COLO668 (cell line): ENCODE measurements at regions not wholly inside any gene's neighbourhood (a gene's known extent, or its start where the extent isn't known, plus 50 kb on each side); places are given as distances from the start of the nearest gene placed in this dataset.

ENCODE experiments used
- DNase-seq: peaks from one replicate; lab custom pipeline; 2025; ENCODE audit not compliant: unreplicated experiment; lab: John Stamatoyannopoulos, UW

DNA sequence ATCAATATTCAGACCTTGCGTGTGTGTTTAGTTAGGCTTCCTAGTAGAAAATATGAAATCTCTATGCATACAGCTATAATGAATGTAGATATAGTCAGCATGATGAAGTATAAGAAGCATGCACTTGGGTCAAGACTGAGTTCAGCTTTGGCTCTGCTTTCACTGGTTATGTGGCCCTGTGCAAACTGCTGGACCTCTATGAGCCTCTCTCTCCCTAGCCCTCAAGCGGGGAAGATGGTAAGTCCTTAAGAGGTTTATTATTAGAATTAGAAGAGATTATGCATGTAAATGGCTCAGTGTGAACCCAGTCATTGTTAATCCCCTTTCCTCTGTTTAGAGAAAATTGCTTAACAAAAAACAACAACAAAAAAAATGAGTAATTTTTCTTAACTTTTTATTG lies 178.8 kb upstream of the NXPH2 start:
- no peak for DNase-seq

DNA sequence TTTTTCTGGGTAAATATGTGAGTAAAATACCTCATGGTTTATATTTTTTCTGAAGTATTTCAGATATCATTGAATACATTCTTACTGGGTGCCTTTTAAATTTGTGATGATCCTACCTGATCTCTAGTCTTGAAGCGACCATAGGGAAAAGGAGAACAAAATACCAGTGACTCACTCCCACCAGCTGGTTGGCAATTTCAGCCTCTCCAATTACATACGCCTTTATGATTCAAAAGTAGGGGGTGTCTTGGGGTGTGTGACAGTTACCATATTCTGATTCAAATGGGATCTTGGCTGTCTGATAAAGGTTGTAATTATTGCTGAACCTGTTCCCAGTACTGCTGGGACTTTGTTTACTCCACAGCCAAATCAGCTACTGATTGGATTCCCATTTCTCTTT lies 175.9 kb upstream of the NXPH2 start:
- no peak for DNase-seq

DNA sequence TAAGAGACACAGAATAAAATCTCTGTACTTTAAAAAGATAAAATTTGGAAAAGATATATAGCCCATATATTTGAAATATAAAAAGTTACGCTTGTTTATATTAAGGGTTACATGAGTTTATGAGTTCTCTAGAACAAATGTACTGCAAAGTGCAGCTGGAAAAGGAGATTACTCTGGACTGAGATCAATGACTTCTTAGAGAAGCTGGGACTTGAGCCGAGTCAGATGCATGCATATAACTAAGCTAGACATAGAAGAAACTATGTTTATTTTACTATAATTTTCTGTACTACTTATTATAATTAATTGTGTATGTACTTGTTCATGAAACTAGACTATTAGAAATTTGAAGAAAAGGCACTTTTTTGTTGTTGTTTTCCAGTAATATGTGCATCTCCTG lies 170.3 kb upstream of the NXPH2 start:
- DNase-seq, result no peak

DNA sequence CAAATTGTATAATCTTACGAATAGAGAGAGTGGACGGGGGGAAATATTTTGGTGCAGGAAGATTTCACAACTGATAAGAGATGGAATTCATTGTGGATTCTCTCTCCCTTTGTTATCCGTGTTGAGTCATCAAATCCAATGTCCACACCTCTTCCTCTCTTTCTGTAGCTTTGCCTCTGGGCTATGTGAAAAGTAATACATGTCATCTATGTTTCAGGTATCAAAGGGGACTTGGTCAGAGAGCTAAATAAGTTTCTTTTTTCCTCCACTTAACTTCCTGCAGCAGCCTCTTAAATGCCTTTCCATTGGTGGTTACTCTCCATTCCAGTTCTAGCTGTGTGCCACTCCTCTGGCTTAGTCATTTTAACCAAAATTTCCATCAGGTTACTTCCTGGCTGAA lies 169.3 kb upstream of the NXPH2 start:
- DNase-seq, result no peak

DNA sequence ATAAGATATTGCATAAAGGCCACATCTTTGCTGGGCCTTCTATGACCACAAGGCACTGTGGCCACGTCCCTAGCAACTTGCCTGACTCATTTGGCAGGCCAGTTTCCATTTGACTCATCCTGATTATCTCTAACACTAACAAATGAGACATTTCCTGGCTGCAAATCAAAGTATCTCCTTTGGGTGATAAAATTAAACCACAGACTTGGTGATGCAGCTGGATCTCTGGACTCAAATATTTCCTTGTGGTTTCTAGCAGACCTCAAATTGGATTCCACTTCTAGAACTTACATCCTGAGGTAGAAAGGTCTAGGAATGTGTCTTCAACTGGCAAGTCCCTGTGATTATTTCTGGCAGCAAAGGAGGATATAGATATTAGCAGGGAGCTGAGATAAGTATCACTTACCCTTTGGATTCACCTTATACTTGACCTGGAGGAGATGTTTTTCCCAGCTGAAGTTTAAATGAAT lies 167.9 kb upstream of the NXPH2 start:
- DNase-seq, result no peak

DNA sequence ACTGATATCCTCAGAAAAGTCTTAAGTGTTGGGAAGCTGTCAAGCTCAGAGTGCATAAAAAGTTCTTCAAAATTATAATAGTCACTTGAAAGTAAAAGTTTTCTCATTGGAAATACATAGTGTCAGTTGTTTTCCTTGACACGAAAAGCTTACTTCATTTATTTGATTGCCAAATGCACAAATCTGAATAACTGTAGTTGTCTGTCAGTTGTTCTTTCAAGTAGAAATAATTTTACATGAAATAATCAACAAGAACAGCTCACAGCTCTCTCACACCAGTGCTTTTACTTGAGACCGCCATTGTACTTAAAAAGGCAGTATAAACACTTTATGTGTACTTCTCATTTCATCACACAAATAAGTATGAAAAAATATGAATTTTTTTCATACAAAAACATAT lies 163.3 kb upstream of the NXPH2 start:
- DNase-seq, result no peak

DNA sequence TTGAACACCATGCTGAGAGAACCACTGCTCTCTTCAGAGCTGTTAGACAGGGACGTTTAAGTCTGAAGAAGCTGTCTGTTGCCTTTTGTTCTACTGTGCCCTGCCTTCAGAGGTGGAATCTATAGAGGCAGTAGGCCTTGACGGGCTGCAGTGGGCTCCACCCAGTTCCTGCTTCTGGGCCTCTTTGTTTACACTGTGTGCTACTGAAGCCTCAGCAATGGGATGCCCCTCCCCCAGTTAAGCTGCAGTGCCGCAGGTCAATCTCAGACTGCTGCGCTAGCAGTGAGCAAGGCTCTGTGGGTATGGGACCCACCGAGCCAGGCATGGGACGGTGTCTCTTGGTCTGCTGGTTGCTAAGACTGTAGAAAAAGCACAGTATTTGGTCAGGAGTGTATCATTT lies 162.3 kb upstream of the NXPH2 start:
- DNase-seq, result peak; percentile 11

DNA sequence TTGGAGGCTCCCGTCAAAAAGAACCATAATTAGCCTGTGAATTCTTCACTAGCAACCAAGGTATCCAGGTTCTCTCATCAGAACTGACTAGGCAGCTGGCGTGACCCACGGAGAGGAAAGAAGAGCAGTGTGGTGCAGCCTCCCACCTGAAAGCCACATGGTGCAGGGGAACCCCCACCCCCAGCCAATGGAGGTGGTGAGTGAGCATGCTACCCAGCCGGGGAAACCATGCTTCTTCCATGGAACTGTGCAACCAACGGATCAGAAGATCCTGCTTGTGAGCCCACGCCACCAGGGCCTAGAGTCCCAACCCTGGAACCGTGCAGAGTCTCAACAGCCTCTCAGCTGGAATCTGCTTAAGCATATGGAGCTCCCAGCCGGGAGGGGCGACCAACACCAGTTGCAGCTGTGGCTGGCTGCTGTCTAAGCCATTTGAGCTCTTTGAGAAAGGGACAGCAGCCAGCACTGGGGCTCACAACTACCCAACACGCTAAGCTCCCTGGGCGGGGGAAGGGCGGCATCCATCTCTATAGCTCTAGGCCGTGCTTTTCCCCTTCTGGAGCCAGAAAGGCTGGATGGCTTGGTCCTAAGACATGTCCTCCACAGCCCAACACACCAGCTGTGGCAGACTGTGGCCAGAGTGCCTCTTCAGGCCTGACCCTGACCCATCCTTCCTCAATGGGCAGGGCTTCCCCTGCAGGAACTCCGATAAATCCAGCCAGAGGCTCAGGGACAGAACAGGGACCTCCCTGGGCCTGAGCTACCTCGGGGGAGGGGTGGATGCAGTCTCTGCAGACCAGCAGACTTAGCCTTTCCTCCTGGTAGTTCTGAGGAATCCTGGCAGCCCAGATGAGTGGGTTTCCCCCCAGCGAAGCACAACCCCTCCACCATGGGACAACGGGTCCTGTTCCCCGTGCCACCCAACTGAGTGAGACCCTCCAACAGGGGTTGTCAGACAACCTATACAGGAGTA lies 151.4 kb upstream of the NXPH2 start:
- DNase-seq, result no peak

DNA sequence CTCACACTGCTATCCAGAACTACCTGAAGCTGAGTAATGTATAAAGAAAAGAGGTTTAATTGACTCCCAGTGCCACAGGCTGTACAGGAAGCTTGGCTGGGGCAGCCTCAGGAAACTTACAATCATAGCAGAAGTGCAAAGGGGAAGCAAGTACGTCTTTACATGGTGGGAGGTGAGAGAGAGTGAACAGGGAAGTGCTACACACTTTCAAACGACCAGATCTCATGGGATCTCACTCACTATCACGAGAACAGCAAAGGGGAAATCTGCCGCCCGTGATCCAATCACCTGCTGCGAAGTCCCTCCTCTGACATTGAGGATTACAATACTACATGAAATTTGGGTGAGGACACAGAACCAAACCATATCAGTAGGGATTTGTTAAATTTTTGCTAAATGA lies 150.4 kb upstream of the NXPH2 start:
- DNase-seq, result no peak

DNA sequence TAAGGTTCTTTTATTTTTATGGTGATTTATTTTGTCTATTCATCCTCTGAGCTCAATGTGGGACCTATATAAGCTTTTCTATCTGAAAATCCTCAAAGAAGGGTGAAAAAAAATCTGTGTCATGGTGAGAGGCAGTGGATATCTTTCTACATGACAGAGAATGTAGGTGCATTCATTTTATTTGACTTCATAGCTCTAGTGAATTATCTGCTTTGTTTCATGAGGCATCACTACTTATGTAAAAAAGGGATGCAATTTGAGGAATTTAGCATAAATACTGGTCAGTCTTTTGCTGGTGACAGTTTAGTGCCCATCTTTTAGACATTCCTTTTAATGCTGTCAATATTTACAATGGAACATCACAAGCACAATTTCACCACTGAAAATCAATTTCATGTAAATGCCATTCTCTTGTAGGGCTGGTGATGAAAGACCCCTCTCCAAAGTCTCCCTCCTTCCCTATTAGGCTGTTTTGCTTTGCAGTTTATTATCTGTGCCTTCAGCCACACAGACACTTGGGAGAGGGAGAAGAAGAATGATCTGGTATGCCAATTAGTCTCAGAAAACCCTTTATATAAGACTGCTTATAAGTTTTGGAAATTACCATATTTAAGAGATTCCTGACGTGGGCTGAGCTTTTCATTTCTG lies 148.3 kb upstream of the NXPH2 start:
- DNase-seq, result no peak

DNA sequence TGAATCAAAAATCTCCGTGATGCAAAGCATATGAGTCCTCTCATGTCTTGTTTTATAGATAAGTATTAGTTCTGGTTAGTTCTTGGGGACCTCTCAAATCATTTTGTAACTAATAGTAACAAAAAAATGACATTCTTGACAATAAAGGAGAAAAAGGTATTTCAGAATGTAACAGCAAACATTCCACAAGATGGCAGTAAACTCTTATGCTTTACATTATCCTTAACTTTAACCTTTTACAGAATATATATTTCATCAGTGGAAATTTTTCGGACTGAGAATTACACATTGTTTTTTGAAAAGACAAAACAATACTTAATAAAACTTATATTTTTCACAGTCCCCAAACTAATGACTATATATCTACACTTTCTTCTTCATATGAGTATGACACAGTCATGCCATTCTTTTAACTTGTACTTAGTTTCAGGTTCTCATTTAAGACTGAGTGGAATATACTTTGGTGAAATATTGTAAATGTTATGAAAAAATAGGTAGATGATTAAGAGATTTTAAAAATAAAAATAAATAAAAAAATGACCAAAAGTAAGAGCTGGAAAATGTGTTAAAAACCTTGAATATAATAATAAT lies 142.9 kb upstream of the NXPH2 start:
- DNase-seq, result no peak

DNA sequence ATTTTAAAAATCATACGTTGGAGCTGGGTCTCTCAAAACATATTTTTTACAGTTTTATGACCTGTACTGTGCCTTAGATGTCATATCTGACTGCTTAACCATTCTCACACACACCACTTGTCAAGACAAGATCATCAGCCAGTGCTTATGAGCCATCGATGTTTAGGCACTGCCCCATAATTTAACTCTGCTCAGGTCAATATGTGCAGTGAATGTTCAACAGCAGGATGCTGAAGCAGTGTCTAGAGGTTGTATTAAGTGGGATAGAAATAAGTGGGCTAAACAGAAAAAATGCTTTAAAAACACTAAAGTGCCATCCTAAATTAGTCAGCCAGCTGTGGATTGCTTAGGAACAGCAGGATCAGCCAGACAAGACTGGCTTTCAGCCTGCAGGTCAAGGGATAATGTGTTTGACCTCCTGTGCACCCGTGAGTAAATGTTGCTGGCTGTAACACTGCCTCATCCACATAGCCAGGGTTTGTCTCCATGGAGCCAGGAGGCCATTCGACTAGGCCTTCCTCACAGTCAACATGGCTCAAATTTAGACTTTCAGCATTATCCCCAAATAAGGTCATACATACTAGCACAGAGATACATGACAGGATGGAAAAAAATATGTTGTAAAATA lies 139.0 kb upstream of the NXPH2 start:
- DNase-seq, result no peak

DNA sequence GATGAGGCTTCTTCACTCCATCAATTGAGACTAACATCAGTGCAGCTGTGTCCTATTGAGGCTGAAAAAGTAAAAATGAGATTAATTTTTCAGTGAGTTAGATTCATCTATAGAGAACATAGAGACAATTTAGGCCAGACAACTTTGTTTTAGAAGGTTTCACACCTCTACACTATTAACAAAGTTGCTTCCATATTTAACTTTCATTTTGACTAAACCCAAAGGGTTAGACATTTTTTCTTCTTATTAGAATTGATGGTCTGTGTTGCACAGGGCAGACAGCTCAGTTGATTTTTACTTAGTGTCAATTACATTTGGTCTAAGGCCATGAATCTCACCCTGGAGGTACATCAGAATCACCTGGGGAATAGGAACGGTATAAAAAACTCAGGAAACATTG lies 130.2 kb upstream of the NXPH2 start:
- DNase-seq, result no peak

DNA sequence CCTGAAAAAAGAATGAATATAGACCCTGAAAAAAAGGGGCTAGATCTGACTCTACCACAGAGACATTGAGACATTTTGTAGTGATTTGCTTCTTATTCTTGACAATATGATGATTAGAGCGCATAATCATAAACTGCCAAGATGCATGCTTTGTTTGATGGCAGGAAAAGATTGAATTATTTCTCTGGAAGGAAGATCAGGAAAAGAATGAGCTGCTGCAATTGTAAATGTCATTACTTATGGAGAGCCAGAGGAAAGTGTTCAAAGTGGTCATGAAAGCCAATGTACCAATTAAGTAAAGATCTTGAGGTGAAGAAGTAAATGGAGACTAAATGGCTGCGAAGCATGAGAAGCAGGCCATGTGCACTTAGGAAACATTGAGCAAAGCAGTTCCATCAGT lies 126.4 kb upstream of the NXPH2 start:
- DNase-seq, result no peak

DNA sequence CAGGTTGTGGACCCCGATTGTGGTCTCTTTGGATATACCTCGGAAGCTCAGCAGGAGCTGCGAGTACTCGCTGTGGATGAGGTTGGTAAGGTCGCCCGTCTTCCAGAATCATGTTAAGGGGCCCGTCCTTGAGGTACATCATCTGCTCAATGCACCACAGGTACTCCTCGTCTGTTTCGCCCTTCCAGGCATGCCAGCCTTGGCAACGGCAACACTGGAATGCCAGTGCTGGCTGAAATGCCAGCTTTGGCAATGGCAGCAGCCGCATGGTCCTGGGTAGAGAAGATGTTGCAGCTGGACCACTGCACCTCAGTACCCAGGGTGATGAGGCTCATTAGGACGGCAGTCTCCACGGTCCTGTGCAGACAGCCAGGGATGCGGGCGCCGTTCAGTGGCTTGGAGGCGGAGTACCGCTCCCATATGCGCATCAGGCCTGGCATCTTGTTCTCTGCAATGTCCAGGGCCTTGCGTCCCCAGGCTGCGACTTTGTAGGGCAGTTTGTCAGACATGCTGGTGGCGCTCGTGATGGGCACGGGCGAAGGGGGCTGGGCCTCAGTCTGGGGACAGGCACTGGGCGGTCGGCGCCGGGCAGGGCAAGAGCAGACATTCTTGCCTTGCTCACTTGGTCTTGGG lies 122.2 kb upstream of the NXPH2 start:
- no peak for DNase-seq

DNA sequence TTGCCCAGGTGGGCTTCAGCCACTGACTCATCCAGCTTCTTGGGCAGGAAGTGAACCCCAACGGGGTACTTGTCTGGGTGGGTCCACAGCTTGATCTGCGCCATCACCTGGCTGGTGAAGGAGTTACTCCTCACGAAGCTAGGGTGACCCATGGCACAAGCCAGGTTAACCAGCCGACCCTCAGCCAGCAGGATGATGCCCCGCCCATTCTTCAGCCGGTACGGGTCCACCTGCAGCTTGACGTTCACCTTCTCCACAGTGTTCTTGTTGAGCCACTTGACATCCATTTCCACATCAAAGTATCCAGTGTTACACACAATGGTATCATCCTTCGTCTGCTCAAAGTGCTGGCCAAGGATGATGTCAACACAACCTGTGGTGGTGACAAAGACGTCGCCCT lies 121.3 kb upstream of the NXPH2 start:
- no peak for DNase-seq

DNA sequence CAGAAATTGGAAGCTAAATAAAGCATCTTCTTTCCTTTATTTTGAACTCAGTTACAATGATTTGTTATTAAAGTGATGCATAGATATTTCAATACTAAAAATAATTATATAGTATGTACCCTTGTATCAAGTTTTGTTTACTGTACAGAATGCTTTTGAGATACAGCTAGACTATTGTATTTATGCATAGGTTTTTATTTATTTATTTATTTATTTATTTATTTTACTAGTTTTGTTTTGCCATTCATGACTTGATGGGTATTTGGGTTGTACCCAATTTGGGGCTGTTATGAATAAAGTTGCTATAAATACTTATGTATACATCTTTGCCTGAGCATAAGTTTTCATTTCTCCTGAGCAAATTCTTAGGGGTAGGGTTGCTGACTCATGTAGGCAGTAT lies 118.7 kb upstream of the NXPH2 start:
- DNase-seq, result no peak

DNA sequence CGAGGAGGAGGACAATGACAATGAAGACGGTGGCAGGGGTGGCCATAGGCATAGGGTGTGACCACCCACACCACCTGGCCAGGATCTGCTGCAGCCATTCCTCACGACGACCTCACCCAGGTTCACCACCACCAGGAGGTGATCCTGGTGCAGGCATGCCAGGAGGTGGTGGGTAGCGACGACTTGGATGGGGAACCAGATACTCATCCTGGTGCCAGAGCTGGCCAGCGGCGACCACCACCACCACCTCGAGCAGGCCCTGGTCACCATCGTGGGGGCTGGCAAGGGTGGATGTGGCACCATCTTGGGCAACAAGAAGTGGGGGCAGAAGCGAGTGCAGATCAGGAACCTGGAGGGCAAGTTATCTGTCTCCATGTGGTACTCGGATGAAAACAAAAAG lies 117.1 kb upstream of the NXPH2 start:
- no peak for DNase-seq

DNA sequence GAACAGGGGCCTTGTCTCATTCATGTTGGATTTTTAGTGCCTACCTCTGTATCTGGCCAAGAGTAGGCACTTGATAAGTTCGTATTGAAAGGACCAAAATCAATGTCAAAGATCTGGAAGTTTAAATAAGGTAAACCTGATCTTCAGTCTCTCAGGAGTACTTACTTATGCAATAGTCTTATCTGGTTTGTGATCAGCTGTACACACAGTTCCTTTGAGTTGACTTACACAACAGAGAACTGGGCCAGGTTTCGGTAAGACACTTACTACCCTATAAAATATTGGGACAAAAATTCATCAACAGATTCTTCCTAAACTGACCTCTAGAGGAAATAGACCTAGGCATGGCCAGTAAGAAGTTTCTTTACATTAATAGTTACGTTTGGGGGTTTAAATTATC lies 113.6 kb upstream of the NXPH2 start:
- no peak for DNase-seq

DNA sequence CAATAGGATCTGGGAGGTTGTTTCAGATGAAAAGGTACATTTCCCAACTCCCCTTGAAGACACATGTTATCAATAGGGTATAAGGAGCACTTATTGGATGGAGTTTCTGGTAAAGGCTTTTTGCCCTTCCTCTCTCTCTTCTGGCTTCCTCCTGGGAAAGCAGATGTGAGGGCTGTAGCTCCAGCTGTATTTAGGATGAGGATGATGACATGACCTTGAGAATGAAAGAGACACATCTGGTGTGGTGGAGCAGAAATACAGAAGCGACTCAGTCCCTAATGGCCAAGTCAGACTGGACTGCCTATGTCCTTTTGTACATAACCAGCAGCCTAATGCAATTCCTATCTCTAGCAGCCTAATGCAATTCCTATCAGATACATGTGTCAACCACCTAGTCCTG lies 100.9 kb upstream of the NXPH2 start:
- no peak for DNase-seq

DNA sequence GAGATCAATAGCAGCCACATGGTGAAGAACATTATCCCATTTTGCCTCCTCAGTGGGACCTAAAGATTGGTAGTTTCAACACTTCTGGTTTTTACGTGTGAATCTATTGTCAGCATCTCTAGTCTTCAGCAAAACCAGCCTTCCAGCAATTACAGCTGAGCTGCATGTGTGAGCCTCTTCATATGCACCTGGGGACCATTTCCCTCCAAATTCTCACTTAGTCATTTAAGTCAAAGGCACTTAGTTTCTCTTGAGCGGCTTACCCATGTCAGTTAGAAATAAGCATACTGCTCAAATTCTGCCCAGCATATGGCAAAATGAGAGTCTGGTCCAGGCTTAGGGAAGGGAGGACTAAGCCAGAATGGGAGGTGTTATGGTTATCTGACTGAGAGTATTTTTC lies 99.7 kb upstream of the NXPH2 start:
- DNase-seq, result no peak
